HL-60 (cell line): ENCODE measurements at regions not wholly inside any gene's neighbourhood (a gene's known extent, or its start where the extent isn't known, plus 50 kb on each side); places are given as distances from the start of the nearest gene placed in this dataset.

Source experiments
- DNase-seq, 2 experiments: peaks; one replicate each; pipeline ENCODE4 v3.0.0-alpha.2; 2010 to 2020; ENCODE audit warnings: low read depth in 1 of 2, low spot score in 1 of 2
- H3K27ac ChIP-seq: fragments of 250-450 bp; sonication (Bioruptor Pico); replicated peaks from 2 replicates; pipeline ENCODE4 v1.5.1; 2020; ENCODE audit warnings: mild to moderate bottlenecking, moderate library complexity
- H3K27me3 ChIP-seq: fragments of 250-450 bp; sonication (Bioruptor Pico); 2 replicates; pipeline ENCODE4 v1.5.1; 2021; ENCODE audit warnings: mild to moderate bottlenecking, moderate library complexity; ENCODE audit not compliant: insufficient read depth, poor library complexity, severe bottlenecking
- H3K4me3 ChIP-seq: replicated peaks from 2 replicates; pipeline ENCODE4 v1.5.1; 2011; ENCODE audit warnings: mild to moderate bottlenecking, control low read depth, low read length; ENCODE audit not compliant: insufficient read depth
- CTCF ChIP-seq: IDR thresholded peaks from one replicate; pipeline ENCODE4 v1.5.1; 2011; ENCODE audit warnings: low read length, control low read depth, inconsistent platforms; ENCODE audit not compliant: insufficient read depth
- GABPA ChIP-seq: IDR thresholded peaks from 2 replicates; pipeline ENCODE4 v1.6.1; 2012; ENCODE audit warnings: low read depth
- POLR2AphosphoS5 ChIP-seq: IDR thresholded peaks from 2 replicates; pipeline ENCODE4 v1.6.1; 2012; ENCODE audit warnings: low read depth
- REST ChIP-seq: IDR thresholded peaks from 2 replicates; pipeline ENCODE4 v1.6.1; 2012; ENCODE audit warnings: low read depth; ENCODE audit not compliant: insufficient replicate concordance
- SPI1 ChIP-seq: IDR thresholded peaks from 2 replicates; pipeline ENCODE4 v1.6.1; 2012; ENCODE audit warnings: low read depth, mild to moderate bottlenecking, borderline replicate concordance

- Histone ChIP-seq H3K4me3 (no peak overlapping the region), H3K27me3 (no peaks in the 10 kb centered on the region), H3K27ac (no peak overlapping the region)
- DNase-seq = no peak
- no peak for TF ChIP-seq POLR2AphosphoS5
- TF ChIP-seq SPI1 = no peak
- no peak for TF ChIP-seq CTCF
- no peak for TF ChIP-seq GABPA
- TF ChIP-seq REST = no peak
Measured at GRCh38 chr13:109428146-109428545, 358.2 kb downstream of the IRS2 start.

- DNase-seq = no peak
- Histone ChIP-seq H3K27me3 (no peaks in the 10 kb centered on the region), H3K4me3 (no peak overlapping the region), H3K27ac (no peak overlapping the region)
- TF ChIP-seq CTCF = no peak
- TF ChIP-seq GABPA = no peak
- TF ChIP-seq SPI1 = no peak
- TF ChIP-seq REST = no peak
- TF ChIP-seq POLR2AphosphoS5 = no peak
Measured at GRCh38 chr13:109427695-109428094, 358.7 kb downstream of the IRS2 start.

- TF ChIP-seq SPI1 = no peak
- no peak for TF ChIP-seq POLR2AphosphoS5
- no peak for TF ChIP-seq GABPA
- TF ChIP-seq CTCF = no peak
- no peak for TF ChIP-seq REST
- Histone ChIP-seq H3K27ac (no peak overlapping the region), H3K4me3 (no peak overlapping the region), H3K27me3 (no peaks in the 10 kb centered on the region)
- DNase-seq = no peak
Measured at GRCh38 chr13:109427148-109427547, 359.2 kb downstream of the IRS2 start.
